SK-N-SH treated with all-trans-retinoic acid at 6 μM for 48 hours (cell line): ENCODE measurements at regions not wholly inside any gene's neighbourhood (a gene's known extent, or its start where the extent isn't known, plus 50 kb on each side); places are given as distances from the start of the nearest gene placed in this dataset.

ENCODE experiments used
- CSDC2 ChIP-seq: fragments of 250-450 bp; sonication (Bioruptor Pico); IDR thresholded peaks from 2 replicates; pipeline ENCODE4 v1.5.0; 2020; ENCODE audit warnings: mild to moderate bottlenecking, moderate library complexity
- ESRRG ChIP-seq: fragments of 250-450 bp; sonication (Bioruptor Pico); IDR thresholded peaks from 2 replicates; pipeline ENCODE4 v1.6.1; 2021; ENCODE audit warnings: mild to moderate bottlenecking
- ZC3H10 ChIP-seq: fragments of 250-450 bp; sonication (Bioruptor Pico); IDR thresholded peaks from 2 replicates; pipeline ENCODE4 v1.5.1; 2021; ENCODE audit warnings: mild to moderate bottlenecking, moderate library complexity
- ZNF8 ChIP-seq: fragments of 450-650 bp; formaldehyde crosslinking; IDR thresholded peaks from 2 replicates; pipeline ENCODE4 v1.5.0; 2020; ENCODE audit warnings: mild to moderate bottlenecking, moderate library complexity
- TF ChIP-seq, protein P1 (sequence below): fragments of 250-450 bp; sonication (Bioruptor Pico); IDR thresholded peaks from 2 replicates; pipeline ENCODE4 v1.5.1; 2020; ENCODE audit warnings: low read depth, mild to moderate bottlenecking, moderate library complexity

DNA sequence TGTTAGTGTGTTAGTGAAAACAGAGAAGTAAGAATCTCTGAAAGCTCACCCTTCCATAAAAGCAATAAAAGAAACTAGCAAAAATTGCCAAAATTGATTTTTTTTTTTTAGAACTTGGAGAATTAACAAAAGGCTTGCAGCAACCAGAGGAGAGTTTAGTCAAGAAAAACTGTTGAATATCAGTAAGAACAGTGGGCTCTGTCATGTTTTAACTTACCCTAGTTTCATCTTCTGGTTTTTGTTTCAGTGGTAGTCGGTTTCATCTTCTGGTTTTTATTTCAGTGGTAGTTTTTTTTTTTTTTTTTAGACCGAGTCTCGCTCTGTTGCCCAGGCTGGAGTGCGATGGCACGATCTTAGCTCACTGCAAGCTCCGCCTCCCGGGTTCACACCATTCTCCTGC, 580.9 kb downstream of the NYAP2 start:
- TF ChIP-seq ZC3H10 (no peak), ESRRG (CRISPR knock-in tag) (no peak), ZNF8 (CRISPR knock-in tag) (no peak), CSDC2 (CRISPR knock-in tag) (no peak)
- TF ChIP-seq, protein P1, sequence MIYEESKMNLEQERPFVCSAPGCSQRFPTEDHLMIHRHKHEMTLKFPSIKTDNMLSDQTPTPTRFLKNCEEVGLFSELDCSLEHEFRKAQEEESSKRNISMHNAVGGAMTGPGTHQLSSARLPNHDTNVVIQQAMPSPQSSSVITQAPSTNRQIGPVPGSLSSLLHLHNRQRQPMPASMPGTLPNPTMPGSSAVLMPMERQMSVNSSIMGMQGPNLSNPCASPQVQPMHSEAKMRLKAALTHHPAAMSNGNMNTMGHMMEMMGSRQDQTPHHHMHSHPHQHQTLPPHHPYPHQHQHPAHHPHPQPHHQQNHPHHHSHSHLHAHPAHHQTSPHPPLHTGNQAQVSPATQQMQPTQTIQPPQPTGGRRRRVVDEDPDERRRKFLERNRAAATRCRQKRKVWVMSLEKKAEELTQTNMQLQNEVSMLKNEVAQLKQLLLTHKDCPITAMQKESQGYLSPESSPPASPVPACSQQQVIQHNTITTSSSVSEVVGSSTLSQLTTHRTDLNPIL (CRISPR knock-in tag), result no peak
